ENCODE measurements at regions not wholly inside any gene's neighbourhood (a gene's known extent, or its start where the extent isn't known, plus 50 kb on each side); places are given as distances from the start of the nearest gene placed in this dataset.
"Not testable (repeated sequence)": the region's sequence is repeated elsewhere in the genome, so short reads cannot be mapped to it uniquely, and the experiment has no call there.

DNA sequence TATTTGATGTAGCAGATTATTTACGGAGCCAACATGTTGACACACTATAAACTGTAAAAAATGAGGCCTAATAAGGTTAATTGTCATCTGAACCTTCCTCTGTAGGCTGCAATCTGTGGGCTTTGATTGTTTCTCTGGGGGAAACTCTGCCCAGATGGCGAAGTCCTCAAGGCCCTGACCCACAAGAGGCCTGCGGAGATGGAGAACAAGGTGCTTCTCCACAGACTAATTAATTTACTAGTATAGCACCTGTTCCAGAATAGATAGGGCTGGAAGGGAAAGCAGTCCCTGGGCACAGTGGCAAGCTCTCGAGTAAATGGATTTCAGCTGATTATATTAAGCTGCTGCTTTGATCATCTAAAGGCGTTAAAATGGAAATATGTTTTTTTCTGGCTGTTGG lies 338.8 kb upstream of the DNAJC19 start:
- Histone ChIP-seq H3K4me1 (ENCODE audit: insufficient read depth, low read length, poor library complexity, severe bottlenecking) (no peaks in the 10 kb centered on the region), H3K9me3 (ENCODE audit: low read depth, low read length, poor library complexity, severe bottlenecking) (no peaks in the 10 kb centered on the region), H3K27ac (ENCODE audit: low read depth, low read length, poor library complexity, severe bottlenecking) (no peak overlapping the region), H3K27me3 (replicated peaks; ENCODE audit: insufficient read depth, low read depth, low read length, poor library complexity) (peaks cover 30% of the 10 kb centered on the region), H3K36me3 (ENCODE audit: insufficient read depth, low read length, poor library complexity, severe bottlenecking) (no peaks in the 10 kb centered on the region), H3K4me3 (ENCODE audit: low read depth, low read length, poor library complexity, severe bottlenecking) (no peak overlapping the region)
- intact Hi-C loops (cut with micrococcal nuclease; ENCODE audit: unreplicated experiment), result loop anchor here (5.0 kb wide), 3 partner anchors 929 to 1354 kb away; no protein-coding TSS in a partner anchor
- no TSS peak for BruUV-seq (replicated peaks)
- ChIA-PET CTCF (no interaction called here), POLR2A (ENCODE audit: low non-redundant PET) (no interaction called here)
- TF ChIP-seq, protein P1, sequence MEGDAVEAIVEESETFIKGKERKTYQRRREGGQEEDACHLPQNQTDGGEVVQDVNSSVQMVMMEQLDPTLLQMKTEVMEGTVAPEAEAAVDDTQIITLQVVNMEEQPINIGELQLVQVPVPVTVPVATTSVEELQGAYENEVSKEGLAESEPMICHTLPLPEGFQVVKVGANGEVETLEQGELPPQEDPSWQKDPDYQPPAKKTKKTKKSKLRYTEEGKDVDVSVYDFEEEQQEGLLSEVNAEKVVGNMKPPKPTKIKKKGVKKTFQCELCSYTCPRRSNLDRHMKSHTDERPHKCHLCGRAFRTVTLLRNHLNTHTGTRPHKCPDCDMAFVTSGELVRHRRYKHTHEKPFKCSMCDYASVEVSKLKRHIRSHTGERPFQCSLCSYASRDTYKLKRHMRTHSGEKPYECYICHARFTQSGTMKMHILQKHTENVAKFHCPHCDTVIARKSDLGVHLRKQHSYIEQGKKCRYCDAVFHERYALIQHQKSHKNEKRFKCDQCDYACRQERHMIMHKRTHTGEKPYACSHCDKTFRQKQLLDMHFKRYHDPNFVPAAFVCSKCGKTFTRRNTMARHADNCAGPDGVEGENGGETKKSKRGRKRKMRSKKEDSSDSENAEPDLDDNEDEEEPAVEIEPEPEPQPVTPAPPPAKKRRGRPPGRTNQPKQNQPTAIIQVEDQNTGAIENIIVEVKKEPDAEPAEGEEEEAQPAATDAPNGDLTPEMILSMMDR (conservative IDR thresholded peaks at IDR 0.05; ENCODE audit: low read depth, low read length), result no peak
- TF ChIP-seq EZH2 (IDR thresholded peaks at IDR 0.05; ENCODE audit: borderline replicate concordance, low read depth, low read length, poor library complexity, severe bottlenecking), result no peak
- DNase-seq (ENCODE audit: low spot score), result no peak

DNA sequence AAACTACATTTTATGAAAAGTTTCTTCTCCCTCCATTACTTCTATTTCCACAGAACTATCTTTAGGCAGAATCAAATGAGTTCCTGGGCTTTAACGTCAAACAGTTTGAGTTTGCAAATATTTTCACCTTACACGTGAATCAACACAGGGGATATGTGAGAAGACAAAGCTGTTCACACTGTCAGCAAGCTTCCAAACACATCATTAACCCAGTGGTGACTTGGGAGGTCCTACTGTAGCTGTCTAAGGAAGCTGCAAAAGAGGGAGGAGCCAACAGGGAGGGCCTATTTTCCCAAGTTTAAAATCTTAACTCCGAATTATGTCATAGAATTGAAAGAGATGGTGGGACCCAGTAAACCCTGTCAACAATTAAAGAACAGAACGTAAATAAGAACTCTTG lies 337.8 kb upstream of the DNAJC19 start:
- intact Hi-C loops (cut with micrococcal nuclease; ENCODE audit: unreplicated experiment), result loop anchor here (1.0 to 5.0 kb wide), 4 partner anchors 373 to 1355 kb away; no protein-coding TSS in a partner anchor
- CTCF ChIA-PET, result interaction anchor here (1.1 to 1.7 kb wide), 2 partner anchors 11 to 375 kb away, joined by 4 to 8 read pairs; no protein-coding TSS in a partner anchor
- no peak overlapping the region for H3K4me3 ChIP-seq (ENCODE audit: low read depth, low read length, poor library complexity, severe bottlenecking)
- POLR2A ChIA-PET (ENCODE audit: low non-redundant PET), result no interaction called here
- BruUV-seq (replicated peaks), result no TSS peak
- no peak overlapping the region for H3K27ac ChIP-seq (ENCODE audit: low read depth, low read length, poor library complexity, severe bottlenecking)
- no peaks in the 10 kb centered on the region for H3K4me1 ChIP-seq (ENCODE audit: insufficient read depth, low read length, poor library complexity, severe bottlenecking)
- H3K36me3 ChIP-seq (ENCODE audit: insufficient read depth, low read length, poor library complexity, severe bottlenecking), result no peaks in the 10 kb centered on the region
- no peak for DNase-seq (ENCODE audit: low spot score)
- H3K27me3 ChIP-seq (replicated peaks; ENCODE audit: insufficient read depth, low read depth, low read length, poor library complexity), result peaks cover 20% of the 10 kb centered on the region
- TF ChIP-seq, protein P1 (conservative IDR thresholded peaks at IDR 0.05; ENCODE audit: low read depth, low read length), result no peak
- TF ChIP-seq EZH2 (IDR thresholded peaks at IDR 0.05; ENCODE audit: borderline replicate concordance, low read depth, low read length, poor library complexity, severe bottlenecking), result no peak
- H3K9me3 ChIP-seq (ENCODE audit: low read depth, low read length, poor library complexity, severe bottlenecking), result no peaks in the 10 kb centered on the region

DNA sequence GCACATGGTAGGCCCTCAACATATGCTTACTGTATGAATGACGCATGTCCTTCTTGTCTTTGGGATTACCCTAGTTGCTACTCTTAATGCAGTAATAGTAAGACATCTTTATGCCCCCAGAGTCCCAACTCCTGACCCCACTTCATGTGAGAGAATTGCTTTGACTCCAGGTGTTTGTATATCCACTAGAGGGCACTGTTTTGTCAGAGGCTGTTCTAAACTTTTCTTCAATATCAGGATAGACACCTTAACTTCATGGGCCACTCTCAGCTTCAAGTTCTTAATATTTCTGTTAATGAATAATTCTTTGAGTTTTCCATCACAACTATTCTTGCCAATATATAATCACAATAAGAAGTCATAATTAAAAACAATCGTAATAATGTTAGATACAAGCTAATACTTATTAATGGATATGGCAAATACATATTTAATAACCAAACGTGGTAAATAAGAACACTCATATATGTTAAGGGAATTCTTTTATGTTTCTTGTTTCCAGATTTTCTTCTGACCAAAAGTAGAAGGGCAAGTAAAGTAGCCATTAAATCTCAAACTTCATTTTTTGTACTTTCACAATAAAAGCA lies 337.2 kb upstream of the DNAJC19 start:
- Histone ChIP-seq H3K27me3 (replicated peaks; ENCODE audit: insufficient read depth, low read depth, low read length, poor library complexity) (peaks cover 14% of the 10 kb centered on the region), H3K9me3 (ENCODE audit: low read depth, low read length, poor library complexity, severe bottlenecking) (no peaks in the 10 kb centered on the region), H3K27ac (ENCODE audit: low read depth, low read length, poor library complexity, severe bottlenecking) (no peak overlapping the region), H3K4me1 (ENCODE audit: insufficient read depth, low read length, poor library complexity, severe bottlenecking) (no peaks in the 10 kb centered on the region), H3K36me3 (ENCODE audit: insufficient read depth, low read length, poor library complexity, severe bottlenecking) (no peaks in the 10 kb centered on the region), H3K4me3 (ENCODE audit: low read depth, low read length, poor library complexity, severe bottlenecking) (no peak overlapping the region)
- peak; percentile 55 for DNase-seq (ENCODE audit: low spot score)
- intact Hi-C loops (cut with micrococcal nuclease; ENCODE audit: unreplicated experiment), result loop anchor here (1.0 to 5.0 kb wide), 4 partner anchors 374 to 1356 kb away; no protein-coding TSS in a partner anchor
- TF ChIP-seq, protein P1 (conservative IDR thresholded peaks at IDR 0.05; ENCODE audit: low read depth, low read length), result peak; percentile 80
- no peak for TF ChIP-seq EZH2 (IDR thresholded peaks at IDR 0.05; ENCODE audit: borderline replicate concordance, low read depth, low read length, poor library complexity, severe bottlenecking)
- CTCF ChIA-PET, result interaction anchor here (0.7 to 1.7 kb wide), 3 partner anchors 10 to 517 kb away, joined by 3 to 8 read pairs (median 4); no protein-coding TSS in a partner anchor
- BruUV-seq (replicated peaks), result no TSS peak
- POLR2A ChIA-PET (ENCODE audit: low non-redundant PET), result no interaction called here

DNA sequence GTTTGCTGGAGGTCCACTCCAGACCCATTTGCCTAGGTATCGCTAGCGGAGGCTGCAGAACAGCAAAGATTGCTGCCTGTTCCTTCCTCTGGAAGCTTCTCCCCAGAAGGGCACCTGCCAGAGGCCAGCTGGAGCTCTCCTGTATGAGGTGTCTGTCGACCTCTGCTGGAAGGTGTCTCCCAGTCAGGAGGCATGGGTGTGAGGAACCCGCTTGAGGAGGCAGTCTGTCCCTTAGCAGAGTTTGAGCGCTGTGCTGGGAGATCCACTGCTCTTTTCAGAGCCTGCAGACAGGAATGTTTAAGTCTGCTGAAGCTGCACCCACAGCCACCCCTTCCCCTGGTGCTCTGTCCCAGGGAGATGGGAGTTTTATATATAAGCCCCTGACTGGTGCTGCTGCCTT lies 335.0 kb upstream of the DNAJC19 start:
- H3K27me3 ChIP-seq (replicated peaks; ENCODE audit: insufficient read depth, low read depth, low read length, poor library complexity); H3K4me3 ChIP-seq (ENCODE audit: low read depth, low read length, poor library complexity, severe bottlenecking); DNase-seq (ENCODE audit: low spot score); H3K4me1 ChIP-seq (ENCODE audit: insufficient read depth, low read length, poor library complexity, severe bottlenecking); H3K36me3 ChIP-seq (ENCODE audit: insufficient read depth, low read length, poor library complexity, severe bottlenecking); intact Hi-C loops (cut with micrococcal nuclease; ENCODE audit: unreplicated experiment); H3K27ac ChIP-seq (ENCODE audit: low read depth, low read length, poor library complexity, severe bottlenecking); CTCF ChIA-PET; H3K9me3 ChIP-seq (ENCODE audit: low read depth, low read length, poor library complexity, severe bottlenecking); POLR2A ChIA-PET (ENCODE audit: low non-redundant PET); BruUV-seq (replicated peaks): not testable (repeated sequence)

Data from A673 (cell line).